Chondrocyte (in vitro differentiated cells): ENCODE measurements at regions not wholly inside any gene's neighbourhood (a gene's known extent, or its start where the extent isn't known, plus 50 kb on each side); places are given as distances from the start of the nearest gene placed in this dataset.
"Not testable (repeated sequence)": the region's sequence is repeated elsewhere in the genome, so short reads cannot be mapped to it uniquely, and the experiment has no call there.

Experiments used
- DNase-seq: peaks from one replicate; pipeline ENCODE4 v3.0.0; 2021; ENCODE audit warnings: mixed read lengths, low spot score
- H3K27ac Mint-ChIP-seq: one replicate; pipeline ENCODE4 v1.8.0; 2021; ENCODE audit warnings: mild to moderate bottlenecking, moderate library complexity, mixed read lengths; ENCODE audit not compliant: unreplicated experiment
- H3K27me3 Mint-ChIP-seq: 2 replicates; pipeline ENCODE4 v1.8.0; 2021; ENCODE audit warnings: low read depth, mixed read lengths
- H3K36me3 Mint-ChIP-seq: 2 replicates; pipeline ENCODE4 v1.8.0; 2021; ENCODE audit warnings: low read depth, mixed read lengths
- H3K4me1 Mint-ChIP-seq: 2 replicates; pipeline ENCODE4 v1.8.0; 2021; ENCODE audit warnings: low read depth, mild to moderate bottlenecking, mixed read lengths
- H3K4me3 Mint-ChIP-seq: one replicate; pipeline ENCODE4 v1.8.0; 2021; ENCODE audit warnings: mild to moderate bottlenecking, moderate library complexity, mixed read lengths; ENCODE audit not compliant: unreplicated experiment
- H3K9me3 Mint-ChIP-seq: 2 replicates; pipeline ENCODE4 v1.8.0; 2021; ENCODE audit warnings: low read depth, mixed read lengths
- TF ChIP-seq, protein P1 (sequence below): fragments of 200-600 bp; sonication (generic); IDR thresholded peaks from 2 replicates; pipeline ENCODE4 v1.5.0; 2021; ENCODE audit warnings: antibody characterized with exemption, mild to moderate bottlenecking, moderate library complexity

DNA sequence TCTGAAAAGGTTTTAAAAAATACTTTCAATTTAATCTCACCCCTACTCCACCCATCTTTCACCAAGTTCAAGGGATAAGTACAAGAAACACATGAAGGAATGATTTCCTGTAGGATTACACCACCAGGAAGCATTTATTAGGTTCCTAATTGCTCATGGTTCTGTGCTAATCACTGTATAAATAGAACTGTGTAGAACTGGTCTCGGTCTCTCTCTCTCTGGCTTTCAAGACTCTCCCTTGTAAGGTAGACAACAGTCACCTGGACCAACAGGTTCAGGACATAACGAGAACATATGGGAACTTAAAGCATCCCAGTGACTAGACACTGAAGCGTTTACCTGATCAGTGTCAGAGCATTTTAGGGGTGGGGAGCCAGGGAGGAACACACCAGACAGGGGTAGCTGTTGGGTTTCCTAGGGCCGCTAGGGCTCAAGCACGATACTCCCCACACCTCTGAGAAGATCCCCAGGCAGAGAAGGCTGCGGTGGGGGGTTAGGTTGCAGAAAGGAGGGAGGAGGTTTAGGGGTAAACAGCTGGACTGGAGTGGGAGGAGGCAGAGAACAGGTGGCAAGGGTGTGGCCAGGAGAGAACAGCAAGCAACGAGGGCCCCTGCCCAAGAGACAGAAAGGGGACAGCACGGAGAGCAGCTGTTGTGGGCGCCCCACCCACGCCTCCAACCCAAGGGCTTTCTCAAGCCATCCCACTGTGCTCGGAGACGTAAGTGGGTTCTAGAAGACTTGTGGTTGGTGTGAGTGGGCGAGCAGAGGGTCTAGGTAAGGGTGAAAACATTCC, 52.5 kb upstream of the USP6NL start:
- Mint-ChIP-seq H3K9me3 (peaks cover 4% of the 10 kb centered on the region), H3K27ac (no peak overlapping the region), H3K27me3 (peaks cover 7% of the 10 kb centered on the region), H3K36me3 (peaks cover 2% of the 10 kb centered on the region), H3K4me1 (no peaks in the 10 kb centered on the region), H3K4me3 (no peak overlapping the region)
- TF ChIP-seq, protein P1, sequence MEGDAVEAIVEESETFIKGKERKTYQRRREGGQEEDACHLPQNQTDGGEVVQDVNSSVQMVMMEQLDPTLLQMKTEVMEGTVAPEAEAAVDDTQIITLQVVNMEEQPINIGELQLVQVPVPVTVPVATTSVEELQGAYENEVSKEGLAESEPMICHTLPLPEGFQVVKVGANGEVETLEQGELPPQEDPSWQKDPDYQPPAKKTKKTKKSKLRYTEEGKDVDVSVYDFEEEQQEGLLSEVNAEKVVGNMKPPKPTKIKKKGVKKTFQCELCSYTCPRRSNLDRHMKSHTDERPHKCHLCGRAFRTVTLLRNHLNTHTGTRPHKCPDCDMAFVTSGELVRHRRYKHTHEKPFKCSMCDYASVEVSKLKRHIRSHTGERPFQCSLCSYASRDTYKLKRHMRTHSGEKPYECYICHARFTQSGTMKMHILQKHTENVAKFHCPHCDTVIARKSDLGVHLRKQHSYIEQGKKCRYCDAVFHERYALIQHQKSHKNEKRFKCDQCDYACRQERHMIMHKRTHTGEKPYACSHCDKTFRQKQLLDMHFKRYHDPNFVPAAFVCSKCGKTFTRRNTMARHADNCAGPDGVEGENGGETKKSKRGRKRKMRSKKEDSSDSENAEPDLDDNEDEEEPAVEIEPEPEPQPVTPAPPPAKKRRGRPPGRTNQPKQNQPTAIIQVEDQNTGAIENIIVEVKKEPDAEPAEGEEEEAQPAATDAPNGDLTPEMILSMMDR: no peak
- no peak for DNase-seq

DNA sequence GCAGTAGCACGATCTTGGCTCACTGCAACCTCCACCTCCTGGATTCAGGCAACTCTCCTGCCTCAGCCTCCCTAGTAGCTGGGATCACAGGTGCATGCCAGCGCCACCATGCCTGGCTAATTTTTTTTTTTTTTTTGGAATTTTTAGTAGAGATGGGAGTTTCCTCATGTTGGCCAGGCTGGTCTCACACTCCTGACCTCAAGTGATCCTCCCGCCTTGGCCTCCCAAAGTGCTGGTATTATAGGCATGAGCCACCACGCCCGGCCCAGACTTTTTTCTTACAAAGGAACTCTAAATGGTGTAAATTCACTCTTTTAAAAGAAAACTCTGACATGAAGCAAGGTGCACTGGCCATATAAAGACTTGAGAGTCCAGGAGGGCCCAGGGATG, 51.7 kb upstream of the USP6NL start:
- H3K4me1 Mint-ChIP-seq, H3K27me3 Mint-ChIP-seq, DNase-seq, H3K9me3 Mint-ChIP-seq, H3K4me3 Mint-ChIP-seq, H3K36me3 Mint-ChIP-seq, H3K27ac Mint-ChIP-seq: not testable (repeated sequence)

DNA sequence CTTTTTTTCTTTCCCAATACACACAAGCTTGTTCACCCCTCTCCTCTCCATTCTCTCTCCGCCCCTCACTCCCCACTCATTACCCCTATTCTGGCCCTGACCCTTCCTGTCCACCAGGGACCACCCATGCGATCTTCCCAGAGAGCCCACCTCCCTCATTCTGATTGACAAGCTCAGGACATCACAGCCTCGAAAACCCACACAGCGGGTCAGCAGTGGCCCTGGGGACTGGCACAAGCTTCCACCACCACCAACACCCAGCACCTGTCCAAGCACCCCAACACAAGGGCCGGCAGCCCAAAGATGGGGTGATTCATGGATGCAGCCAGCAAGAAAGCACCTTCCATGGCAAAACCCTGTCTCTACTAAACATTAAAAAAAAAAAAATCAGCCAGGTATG, 50.0 kb upstream of the USP6NL start:
- no peak overlapping the region for H3K4me3 Mint-ChIP-seq
- peaks cover 7% of the 10 kb centered on the region for H3K27me3 Mint-ChIP-seq
- no peak overlapping the region for H3K27ac Mint-ChIP-seq
- peaks cover 2% of the 10 kb centered on the region for H3K36me3 Mint-ChIP-seq
- TF ChIP-seq, protein P1: no peak
- peaks cover 4% of the 10 kb centered on the region for H3K9me3 Mint-ChIP-seq
- H3K4me1 Mint-ChIP-seq: no peaks in the 10 kb centered on the region
- DNase-seq: no peak
